Activated T-cell treated with anti-CD3 and anti-CD28 coated beads for 24 hours (primary cell): ENCODE measurements at regions not wholly inside any gene's neighbourhood (a gene's known extent, or its start where the extent isn't known, plus 50 kb on each side); places are given as distances from the start of the nearest gene placed in this dataset.

Experiments
- DNase-seq: peaks from one replicate; pipeline ENCODE4 v3.0.0-alpha.2; 2020; ENCODE audit warnings: low read depth

DNA sequence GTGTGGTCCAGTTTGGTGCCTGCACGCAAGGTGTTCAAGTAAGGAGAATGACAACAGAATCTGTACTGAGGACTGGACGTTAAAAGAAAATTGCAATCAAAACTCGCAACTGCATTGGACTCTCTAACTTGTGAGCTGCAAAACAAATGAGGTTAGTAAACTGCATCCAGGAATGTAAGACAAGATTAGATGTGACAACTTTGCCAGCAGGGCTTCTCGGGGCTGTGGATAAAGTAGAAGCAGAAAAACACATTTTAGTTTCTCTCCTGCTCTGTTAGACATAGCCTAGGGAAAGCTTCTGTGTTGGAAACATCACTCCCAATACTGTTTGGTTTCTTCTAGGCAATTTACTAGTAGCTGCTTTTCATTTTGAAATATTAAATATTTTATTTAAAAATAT is 338.2 kb upstream of the NAV3 start:
- no peak for DNase-seq

DNA sequence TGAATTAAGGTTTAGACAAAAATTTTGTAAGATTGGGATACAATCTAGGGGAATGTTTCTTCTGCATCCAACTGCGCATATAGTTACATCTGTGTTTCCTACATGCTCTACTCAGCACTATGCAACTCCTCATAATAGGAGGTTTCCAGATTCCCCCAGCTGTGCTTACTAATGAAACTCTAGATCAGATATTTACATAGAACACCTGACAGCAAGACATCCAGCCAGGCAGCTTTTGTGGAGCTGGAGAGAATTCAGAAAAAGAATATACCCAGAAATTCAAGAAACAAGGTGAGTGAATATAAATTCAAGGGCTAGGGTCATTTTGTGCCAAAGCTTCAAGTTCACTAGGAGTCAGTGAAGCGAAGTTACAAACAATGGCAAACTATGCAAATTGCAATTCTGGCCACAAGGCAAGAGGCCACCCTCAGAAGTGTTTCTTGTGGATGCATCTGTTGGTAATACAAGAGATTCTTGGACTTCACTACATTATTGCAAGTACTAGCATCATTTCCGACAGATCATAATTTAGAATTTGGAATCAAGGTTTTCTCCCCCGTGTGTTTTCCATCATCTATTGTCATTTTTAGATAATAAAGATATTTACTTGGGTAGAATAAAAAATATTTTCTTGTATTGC is 341.2 kb upstream of the NAV3 start:
- no peak for DNase-seq

DNA sequence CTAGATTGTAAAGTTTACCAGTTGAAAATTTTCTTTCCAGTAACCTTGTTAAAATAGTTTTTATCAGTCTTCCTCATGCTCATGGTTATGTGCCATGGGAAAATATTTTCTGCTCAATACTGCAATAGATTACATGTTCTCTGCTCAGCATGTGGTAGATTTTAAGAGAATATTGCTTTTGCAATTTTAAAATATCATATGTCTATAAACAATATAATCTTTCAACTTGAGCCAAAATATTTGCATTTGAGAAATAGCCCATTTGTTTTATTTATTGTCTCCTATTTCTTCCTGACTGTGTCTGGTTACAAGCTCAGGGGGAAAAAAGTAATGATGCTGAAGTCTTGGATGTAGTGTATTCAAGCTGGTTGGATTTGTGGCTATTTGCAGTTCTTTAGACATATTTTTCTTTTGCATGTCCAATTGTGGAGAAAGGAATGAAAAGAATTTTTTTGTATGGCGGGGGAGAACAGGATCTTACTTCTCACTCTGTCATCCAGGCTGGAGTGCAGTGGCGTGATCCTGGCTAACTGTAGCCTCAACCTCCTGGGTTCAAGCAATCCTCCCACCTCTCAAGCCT is 342.6 kb upstream of the NAV3 start:
- no peak for DNase-seq

DNA sequence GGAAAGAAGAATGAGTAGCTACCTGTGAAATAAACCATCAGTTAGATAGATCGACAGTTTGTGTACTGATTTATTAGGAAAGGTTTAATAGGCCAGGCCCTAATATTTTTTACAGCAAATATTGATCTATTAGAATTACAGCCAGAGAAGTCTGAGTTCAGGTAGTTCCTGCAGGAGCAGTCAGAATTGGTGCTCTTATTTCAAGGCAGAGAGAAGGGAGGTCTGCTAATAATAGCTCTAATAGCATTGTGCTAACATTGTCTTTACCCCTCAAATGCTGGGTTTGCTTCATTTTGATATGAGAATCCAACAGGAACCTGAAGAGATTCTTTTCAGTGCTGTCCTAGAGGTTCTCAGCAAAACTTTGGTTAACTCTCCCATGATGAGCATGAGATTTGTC is 343.8 kb upstream of the NAV3 start:
- no peak for DNase-seq

DNA sequence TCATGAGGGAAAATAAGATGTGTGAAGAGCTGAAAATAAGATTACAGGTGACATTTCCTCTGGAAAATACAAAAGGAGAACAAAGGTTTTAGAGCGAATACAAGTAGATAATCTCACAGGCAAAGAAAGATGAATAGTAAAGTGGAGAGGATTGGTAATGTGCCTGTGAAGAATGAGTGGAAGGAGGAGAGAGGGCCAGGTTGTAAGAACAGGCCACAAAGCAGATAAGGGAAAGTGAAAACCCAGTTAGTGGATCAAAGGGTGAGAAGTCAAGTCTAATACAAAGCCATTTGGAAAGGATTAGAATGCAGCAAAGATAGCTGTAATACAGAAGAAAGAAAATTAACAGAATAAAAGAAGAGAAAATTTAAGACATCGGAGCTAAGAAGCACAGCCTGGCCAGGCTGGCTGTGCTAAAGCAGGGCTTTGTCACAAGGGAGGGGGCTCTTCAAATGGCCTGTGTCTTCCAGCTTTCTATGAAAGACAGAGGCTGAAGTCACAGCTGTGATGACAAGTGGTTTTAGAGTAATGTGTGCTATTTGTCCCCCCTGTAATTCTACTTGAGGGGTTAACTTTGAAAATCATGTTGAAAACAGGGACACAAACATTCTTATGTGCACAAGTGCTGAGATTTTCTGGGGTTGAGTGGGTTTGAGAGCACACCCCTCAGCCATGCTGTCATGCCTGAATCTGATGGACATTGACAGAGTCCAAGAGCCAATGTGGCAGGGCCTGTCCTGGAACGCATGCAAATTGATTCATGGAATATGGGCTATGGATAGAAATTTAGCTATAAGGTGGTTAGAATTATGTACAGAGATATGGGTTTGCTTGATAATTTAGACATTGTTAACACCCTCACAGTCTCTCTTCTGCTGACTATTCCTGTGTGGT is 344.5 kb upstream of the NAV3 start:
- no peak for DNase-seq

DNA sequence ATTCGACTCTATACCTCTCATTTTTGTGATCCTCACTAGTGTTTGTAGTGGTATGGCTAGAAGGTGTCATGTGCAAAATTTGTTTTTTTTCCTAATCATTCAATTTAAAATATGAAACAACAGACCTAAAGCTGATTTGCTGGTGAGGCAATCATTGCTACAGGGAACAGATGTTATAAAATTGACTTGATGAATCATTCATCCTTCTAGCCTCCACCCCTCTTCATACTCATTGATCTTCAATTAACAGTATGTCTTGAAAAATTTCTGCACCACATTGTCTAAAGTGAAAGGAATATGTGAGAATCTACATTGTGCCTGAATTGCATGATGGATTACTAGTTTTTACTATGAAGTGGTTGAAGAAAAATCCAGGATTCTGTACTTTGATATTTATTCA is 349.0 kb upstream of the NAV3 start:
- DNase-seq: no peak

DNA sequence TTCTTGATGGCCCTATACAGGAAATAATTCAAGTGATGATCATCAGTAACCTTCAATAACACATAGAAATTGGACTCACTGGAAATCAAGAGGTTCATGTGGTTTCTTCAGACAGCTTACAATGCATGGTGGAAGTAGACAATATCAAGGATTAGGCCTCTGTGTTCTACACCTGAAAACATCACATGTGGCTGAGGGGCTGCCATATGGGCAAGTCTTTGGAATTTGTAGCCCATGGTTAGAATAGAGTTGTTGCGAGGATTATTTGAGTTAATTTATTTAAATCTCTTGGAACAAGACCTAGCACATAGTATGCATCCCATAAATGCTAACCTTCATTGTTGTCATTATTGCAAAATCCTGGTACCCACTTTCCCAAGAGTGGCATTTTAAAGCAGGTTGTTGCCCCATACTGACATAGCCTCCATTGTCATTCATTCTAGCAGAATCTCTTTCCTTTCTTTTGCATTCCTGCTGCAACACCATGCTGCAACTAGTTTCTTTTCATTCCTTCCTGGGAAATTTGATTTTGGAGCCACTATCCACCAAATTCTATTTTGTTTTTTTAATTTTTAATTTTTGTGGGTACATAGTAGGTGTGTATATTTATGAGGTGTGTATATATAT is 352.7 kb upstream of the NAV3 start:
- DNase-seq: no peak

DNA sequence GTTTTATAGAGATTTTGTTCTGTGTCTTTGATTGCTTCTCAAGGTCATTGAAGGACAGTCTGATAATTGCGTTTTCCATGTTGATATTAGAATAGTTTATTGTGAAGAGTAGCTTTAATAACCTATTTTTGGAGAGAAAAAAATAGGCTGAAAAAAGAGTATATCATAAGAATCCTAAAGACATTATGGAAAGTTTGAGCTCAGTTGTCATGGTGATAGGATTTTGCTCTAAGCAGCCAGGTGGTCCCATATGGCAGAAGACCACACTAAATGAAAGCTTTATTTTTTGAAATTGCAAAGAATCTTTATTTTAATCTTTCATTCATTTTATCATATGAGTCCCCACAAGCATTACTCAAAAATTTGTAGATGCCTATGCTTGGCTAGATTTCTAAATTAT is 358.9 kb upstream of the NAV3 start:
- DNase-seq: no peak

DNA sequence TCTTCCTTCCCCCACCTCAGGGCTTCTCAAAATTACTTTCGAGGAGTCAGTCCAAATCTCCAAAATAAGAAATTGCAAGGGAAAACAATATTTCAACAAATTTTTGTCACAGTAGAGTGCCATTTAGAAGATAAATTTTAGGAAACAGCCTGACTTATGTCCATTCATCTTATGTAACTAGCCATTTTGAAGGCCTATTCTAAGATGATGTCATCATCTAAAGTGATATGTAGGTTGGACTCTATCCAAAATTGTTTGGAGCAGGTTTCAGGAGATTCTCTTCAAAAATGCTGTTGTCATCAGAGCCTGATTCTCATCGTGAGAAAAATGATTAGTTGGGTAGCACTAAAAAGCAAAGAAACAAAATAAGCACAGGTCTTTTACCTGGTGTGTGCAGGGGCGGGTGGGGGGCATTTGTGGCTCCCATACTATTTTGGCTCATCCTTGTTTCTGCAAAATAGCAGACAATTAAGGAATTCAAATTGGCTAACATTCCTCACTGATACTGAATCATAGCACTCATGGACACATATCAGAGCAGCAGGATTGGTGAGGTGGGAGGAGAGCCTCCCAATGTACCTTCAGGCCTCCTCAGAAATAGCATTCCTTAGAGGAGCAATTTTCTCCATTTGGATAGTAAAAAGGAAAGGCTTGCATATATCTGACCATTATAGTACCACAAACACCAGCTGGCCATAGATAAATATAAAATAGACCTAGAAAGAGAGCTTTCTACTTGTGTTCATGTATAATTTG is 360.9 kb upstream of the NAV3 start:
- DNase-seq: no peak

DNA sequence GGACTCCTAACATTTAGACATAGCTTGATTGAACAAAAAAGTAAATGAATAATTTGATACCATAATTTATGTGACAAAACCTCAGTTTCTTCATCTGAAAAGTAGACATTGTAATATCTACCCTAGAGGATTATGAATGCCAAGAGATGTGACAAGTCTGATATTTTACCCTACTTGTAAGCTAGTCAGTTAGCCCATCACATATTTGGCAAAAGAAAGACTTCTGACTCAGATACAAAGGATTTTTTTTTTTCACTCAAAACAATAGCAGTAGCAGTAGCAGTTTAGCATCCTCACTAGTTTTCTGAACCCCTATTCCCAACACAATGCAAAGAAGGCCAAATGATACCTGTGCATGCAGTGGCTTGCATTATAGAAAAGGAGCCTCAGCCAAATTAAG is 377.3 kb upstream of the E2F7 start:
- no peak for DNase-seq

DNA sequence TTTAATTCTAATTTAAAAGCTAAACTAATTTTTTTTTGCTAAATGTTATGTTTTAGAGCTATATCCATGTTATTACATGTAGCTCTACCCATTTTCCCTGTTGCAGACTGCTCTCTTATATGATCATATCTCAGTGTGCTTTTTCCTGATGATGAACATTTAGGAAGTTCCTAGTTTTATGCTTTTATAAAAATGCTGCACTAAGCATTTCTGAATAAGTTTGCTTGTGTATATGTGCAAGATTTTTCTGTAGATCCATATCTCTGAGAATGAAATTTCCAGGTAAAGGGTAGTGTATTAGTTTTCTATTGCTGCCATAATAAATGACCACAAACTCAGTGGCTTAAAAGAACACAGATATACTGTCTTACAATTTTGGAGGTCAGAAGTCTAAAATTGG is 374.4 kb upstream of the E2F7 start:
- no peak for DNase-seq

DNA sequence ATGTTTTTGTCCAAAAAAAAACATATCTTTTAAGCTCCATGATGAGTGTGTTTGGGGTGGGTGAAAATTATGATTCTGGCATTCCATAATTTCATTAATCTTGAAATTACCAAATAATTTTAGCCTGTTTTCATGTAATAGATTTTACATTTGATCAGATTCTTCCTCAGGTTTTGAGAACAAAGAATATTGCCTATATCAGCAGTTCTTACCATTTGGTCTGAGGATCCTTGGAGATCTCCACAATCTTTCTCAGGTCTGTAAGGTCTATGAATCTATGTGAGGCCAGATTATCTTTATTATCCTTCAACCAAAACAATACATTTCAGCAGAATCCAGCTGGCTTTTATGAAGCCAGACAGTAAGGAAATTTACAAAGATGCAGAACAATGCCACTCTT is 373.3 kb upstream of the E2F7 start:
- DNase-seq: no peak

DNA sequence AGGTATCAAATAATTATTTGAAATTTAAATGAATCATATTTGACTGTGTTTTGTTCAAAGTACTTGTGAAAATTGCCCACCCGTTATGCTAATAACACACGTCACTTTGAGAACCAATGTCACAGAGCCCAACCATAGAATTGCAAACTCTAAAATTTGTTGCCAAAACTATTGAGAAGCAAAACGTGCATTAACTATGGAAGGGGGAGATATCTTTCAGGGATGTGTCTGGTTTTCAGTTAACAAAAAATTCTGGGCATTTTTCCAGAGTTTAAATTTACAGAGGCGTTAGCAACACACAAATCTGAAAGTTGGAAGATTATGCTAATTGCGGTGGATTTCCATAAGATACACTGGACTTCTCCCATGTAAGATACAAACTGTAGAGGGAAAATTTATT is 371.8 kb upstream of the E2F7 start:
- DNase-seq: no peak

DNA sequence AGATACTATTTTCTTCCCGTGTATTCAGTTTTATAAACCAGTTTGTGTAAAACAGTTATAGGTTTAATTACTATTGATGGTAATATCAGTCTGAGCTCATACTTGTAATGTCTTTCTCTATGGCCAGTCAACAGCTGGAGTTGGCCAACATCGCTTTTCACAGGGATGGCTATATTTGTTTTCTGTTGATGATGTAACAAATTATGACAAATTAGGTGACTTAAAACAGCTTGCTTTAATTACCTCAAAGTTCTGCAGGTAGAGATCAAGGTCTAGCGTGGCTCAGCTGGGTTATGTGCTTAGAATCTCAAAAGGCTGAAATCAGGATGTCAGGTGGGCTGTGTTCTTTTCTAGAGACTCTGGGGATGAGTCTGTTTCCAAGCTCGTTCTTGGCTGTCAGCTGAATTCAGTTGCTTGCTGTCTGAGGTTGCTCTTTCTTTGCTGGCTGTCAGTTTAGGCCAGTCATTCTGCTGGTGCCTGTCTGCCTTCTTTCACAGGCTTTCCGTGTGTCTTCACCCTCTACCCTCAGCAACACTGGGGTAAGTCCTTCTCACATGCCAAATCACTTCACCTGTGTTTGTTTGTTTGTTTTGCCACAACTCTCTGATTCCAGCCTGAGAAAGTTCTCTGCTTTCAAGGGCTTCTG is 370.2 kb upstream of the E2F7 start:
- DNase-seq: no peak

DNA sequence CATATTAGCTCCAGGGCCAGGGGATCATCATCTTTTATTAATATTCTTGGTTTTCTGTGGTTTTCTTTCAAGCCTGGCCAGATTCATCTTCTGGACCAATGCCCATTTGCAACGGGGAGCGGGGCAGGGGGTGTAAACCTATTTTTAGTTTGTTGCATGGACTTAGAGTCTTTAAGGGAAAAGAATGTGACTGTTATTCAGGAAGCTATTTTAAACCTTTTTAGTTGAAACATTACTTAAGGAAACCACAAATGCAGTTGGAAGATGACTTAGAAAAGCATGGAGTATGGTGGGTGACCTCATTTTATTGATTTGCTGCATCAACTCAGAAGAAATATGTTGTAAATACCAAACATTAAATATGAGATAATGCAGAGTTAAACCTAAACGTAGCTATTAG is 368.4 kb upstream of the E2F7 start:
- no peak for DNase-seq

DNA sequence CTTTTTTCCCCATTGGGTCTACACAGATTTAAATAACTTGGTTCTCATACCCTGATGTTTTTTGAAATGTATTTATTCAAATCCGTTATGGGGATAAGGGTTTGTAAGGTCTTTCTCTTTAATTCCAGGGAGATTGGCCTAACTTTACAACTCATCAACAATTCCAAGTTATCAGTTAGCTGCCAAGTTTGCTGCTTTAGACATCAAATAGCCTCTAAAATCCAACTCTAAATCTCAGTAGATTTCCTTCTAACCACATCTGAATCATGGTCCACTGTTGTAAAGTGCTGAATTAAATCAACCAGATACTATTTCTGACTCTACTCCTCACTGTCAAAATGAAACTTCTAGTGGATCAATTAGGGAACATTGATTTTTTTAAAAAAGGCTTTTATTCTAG is 364.1 kb upstream of the E2F7 start:
- no peak for DNase-seq

DNA sequence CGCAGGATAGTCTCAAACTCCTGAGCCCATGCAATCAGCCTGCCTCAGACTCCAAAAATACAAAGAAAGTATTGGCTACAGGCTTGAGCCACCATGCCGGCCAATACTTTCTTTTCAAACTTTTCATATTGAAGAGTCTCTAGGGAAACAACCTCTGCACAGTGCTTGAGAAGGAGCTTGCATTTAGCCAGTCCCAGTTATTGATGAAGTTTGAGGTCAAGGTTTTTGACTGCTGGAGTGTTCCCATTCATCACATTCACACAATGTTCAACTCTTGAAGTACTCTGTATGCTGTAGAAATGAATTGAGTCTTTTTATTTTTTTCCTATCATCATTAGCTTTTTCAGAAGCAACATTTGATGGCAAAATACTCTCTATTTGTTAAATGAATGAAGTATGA is 355.8 kb upstream of the E2F7 start:
- DNase-seq: no peak

DNA sequence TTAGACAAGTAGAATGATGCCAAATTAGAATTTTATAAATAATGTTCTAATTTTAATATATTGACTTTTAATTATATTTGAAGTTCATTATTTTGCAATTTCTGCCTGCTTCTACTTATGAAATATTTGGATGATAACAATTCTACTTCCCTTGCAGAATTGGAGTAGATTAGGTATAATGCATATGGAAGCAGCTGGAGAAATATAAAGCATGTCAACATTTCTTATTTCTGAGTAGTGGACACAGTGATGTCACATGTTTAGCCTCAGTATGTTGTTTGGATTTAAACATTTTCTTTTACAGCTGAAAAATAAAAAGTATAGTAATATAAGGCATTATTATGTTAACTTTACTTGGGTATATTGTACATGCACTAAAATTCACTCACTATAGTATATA is 344.2 kb upstream of the E2F7 start:
- no peak for DNase-seq

DNA sequence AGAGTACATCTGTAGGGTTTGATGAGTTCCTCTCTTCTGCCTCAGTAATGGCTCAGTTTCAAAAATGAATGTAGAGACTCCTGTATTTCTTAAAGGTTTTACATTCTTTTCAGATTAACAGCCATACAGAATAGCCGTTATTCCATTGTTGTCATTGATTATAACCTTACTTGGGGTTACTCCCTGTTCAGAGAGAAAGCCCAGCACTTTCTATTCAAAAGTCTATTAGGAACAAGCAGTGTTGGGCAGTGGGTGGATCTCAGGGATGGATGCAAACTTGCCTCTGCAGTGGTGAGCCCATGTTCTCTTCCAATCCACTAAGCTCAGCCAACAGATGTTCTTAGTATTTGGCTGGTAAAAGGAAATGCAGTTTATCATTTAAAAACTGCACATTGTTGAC is 342.6 kb upstream of the E2F7 start:
- no peak for DNase-seq

DNA sequence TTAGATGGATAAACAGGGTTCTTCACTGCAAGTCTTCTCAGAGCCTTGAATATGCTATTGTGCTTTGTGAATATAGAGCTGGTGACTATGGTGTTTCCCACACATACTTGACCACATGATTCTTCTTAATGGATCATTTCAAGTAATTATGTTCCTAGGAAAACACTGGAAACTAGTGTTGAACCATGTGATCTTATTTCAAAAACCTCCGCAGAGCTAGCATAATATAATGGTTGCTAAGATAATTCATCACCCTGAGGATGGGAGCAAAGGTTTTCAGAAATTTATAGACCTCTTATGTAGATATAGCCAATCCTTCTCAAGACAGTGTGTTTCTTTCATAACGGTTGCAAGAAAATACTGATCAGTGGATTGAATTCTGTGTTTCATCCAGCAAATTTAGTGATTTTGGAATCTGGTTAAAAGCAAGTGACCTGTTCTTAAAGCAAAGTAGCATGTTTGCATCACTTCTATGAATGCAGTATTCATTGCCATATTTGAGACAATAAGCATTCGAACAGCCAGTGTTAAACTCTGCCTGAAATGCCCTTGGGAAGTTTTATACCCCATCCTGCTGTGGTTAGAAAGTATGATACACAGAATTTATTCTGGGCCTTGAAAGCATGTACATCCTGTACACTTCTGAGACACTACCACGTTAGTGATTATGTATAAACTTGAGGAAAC is 341.0 kb upstream of the E2F7 start:
- no peak for DNase-seq

DNA sequence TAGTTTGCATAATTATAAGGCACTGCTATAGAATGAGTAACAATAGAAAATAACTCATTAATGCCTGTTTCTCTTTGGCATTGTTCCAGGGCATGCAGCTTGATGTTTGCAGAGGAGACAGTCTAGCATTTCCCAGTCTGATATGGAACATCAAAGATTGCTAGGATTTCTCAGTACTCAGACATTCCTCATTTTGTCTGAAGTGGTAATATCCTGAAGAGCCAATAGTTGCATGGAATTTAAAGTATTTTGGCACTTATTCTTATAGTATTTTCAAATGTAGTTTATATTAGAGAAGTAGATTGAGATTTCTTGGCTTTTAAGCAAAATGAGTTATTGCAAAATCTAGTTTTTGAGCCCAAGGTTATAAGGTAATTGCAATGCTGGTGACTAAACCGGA is 337.3 kb upstream of the E2F7 start:
- no peak for DNase-seq
